ENCODE measurements at regions not wholly inside any gene's neighbourhood (a gene's known extent, or its start where the extent isn't known, plus 50 kb on each side); places are given as distances from the start of the nearest gene placed in this dataset.
"Not testable (repeated sequence)": the region's sequence is repeated elsewhere in the genome, so short reads cannot be mapped to it uniquely, and the experiment has no call there.

DNA sequence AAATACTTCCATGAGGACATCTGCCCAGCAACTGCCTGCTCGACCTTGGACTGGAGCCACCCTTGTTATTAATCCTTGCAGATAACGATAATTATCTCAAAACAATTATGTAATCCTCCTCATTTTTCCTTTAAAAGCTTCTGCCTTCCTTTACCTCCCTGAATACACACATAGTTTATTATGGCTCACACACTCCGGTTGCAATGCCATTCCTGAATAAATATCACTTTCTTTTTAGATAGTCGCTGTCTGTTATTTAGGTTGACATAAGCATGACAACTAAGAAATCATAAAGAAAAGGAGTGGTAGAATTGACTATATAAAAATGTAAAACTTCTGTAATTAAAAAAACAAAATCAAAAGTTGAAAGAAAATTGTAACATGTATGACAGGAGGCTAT, 64.8 kb downstream of the B4GALT7 start:
- DNase-seq (ENCODE audit: low read depth, low spot score); H3K4me3 ChIP-seq (ENCODE audit: low read depth, low read length); in situ Hi-C loops (cut with HindIII; ENCODE audit: low sequenced_read_pairs): not testable (repeated sequence)

DNA sequence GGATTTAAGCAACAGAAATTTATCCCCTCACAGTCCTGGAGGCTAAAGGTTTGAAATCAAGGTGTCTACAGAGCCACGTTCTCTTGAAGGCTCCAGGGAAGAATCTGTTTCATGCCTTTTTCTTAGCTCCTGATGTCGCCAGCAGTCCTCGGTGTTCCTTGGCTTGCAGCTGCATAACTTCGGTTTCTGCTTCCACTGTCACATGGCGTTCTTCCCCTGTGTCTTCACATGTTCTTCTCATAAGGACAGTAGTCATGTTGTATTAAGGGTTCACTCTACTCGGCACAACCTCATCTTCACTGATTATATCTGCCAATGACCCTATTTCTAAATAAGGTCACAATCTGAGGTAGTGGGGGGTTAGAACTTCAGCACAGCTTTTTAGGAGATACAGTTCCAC, 65.2 kb downstream of the B4GALT7 start:
- H3K4me3 ChIP-seq (ENCODE audit: low read depth, low read length); DNase-seq (ENCODE audit: low read depth, low spot score); in situ Hi-C loops (cut with HindIII; ENCODE audit: low sequenced_read_pairs): not testable (repeated sequence)

DNA sequence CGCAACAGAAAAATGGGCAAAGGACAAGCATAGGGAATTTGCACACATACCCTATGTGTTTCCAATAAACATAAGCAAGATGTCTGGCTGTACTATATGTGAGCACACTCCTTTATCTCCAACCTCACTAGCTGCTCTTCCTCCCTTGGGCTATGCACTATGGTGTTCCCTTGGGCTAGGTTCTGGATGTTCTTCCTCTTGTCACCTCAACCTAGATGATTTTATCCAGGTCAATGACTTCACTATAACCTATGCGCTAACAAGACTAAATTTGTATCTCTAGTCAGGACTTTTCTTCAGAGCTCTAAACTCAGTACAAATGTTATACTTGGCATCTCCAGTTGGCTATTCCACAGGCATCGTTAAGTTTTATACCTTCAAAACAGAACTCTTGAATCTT, 66.0 kb downstream of the B4GALT7 start:
- in situ Hi-C loops (cut with HindIII; ENCODE audit: low sequenced_read_pairs); DNase-seq (ENCODE audit: low read depth, low spot score); H3K4me3 ChIP-seq (ENCODE audit: low read depth, low read length): not testable (repeated sequence)

DNA sequence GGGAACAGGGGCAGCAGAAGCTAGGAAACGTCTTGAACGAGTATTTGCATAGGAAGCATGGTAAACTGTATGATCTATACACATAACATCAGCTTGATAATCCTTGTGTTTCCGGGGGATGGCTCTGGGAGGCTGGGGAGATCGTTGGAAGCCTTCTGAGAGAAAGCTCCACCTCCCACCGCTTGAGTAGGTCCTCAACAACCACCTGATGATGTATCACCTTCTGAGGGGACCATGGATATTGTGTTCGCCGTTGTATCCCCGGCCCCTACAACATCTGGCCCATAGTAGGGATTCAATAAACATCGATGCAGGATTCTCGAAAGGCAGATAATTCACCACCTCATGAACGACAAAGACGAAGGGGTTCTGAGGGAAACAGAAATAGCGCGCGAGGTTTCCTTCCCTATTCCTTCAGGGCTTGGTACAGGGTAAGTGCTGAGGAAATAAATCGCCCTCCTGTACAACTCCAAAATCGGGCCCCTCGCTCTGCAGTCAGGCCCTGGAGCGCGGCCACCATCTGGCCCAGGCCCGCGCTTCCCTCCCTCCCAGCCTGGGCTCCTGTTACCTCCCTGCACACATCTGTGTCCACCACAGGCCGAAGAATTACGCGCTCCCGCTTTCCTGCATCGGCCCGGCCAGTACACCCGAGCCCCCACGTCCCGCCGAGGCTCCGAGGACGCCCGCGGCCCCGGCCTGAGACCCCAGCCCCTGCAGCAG, 71.3 kb downstream of the B4GALT7 start:
- H3K4me3 ChIP-seq (ENCODE audit: low read depth, low read length): peak overlapping the region; percentile 34
- DNase-seq (ENCODE audit: low read depth, low spot score); in situ Hi-C loops (cut with HindIII; ENCODE audit: low sequenced_read_pairs): not testable (repeated sequence)

DNA sequence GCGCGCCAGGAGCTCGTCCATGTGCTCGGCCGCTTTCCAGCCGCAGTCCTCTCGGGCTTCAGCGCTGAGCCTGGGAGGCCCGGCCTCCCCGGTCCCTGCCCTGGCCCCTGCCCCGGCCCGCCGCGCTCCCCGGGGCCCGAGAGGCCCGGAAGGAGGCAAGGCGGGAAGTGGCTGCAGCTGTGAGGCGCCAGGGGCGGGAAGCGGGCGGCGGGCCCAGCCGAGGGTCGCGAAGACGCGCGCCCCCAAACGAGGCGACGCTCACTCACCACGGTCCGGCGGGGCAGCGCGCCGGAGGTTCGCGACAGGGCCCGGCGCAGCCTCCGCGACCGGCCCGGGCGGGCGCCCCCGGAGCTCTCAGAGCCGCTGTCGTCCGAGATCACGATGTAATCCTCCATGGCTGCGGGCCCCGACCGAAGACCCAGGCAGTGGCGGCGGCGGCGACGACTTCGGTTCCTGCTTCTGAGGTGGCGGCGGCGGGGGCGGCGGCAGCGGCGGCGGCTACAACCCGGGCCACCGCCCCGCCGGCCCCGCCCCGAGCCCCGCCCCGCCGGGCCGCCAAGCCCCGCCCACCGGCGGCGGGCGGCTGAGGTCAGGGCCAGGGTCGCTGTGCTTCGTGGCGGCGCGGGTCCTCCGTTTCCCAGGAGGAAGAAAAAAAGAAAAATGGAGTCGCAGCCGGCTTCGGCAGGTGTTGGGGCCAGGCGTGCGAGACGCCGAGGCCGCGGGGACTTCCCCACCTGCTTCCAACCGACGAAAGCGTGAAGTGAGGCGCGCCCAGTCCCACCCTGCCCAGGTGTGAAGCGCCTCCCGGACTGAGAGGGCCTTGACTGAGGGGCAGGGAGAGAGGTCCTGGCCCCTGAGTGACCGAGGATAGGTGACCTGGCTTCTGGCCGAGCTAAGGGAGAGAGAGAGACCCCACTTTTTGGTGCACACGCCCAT, 72.1 kb downstream of the B4GALT7 start:
- in situ Hi-C loops (cut with HindIII; ENCODE audit: low sequenced_read_pairs): not testable (repeated sequence)
- DNase-seq (ENCODE audit: low read depth, low spot score): peak; percentile 0
- H3K4me3 ChIP-seq (ENCODE audit: low read depth, low read length): peak overlapping the region; percentile 35
